ENCODE measurements at regions not wholly inside any gene's neighbourhood (a gene's known extent, or its start where the extent isn't known, plus 50 kb on each side); places are given as distances from the start of the nearest gene placed in this dataset.

DNA sequence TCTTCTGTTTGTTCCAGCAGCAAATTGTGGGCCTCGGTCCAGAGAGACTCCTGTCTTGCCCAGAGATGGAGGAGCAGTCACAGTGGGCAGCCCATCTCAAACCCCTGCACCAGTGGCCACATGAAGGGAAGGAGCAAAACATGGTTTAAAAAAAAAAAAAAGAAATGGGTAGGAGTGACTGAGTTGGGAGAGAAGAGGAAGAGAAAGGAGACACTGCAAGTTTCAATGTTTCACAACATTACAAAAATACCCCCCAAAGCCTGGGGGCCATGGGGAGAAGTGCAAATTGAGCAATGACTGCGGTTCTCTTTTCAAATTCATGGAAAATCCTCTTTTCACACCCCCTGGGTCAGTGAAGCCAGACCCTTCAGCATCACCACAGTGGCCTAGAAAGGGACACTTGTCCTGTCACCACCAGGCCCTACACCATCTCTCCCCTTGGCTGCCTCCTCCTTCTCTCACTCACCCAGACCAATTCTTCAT lies 117.1 kb downstream of the ZFP36L2 start:
- in situ Hi-C loops (cut with MboI; ENCODE audit: low sequenced_read_pairs), result no loop called here

DNA sequence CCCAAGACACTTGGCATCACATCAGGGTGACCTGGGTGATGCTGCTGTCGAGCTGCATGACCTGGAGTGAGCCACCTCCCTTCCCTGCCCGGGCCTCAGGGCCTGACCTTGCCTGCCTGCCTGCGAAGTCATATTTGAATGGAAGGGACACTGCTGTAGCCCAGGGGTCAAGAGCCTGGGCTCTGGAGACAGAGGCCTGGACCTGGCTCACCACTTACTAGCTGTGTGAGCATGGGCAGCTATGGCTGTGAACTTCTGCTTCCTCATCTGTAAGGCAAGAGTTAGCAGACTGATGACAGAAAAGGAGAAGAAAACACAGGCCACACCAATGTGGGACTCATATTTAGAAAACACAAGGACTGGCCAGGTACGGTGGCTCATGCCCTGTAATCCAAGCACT lies 118.7 kb downstream of the ZFP36L2 start:
- in situ Hi-C loops (cut with MboI; ENCODE audit: low sequenced_read_pairs), result no loop called here

DNA sequence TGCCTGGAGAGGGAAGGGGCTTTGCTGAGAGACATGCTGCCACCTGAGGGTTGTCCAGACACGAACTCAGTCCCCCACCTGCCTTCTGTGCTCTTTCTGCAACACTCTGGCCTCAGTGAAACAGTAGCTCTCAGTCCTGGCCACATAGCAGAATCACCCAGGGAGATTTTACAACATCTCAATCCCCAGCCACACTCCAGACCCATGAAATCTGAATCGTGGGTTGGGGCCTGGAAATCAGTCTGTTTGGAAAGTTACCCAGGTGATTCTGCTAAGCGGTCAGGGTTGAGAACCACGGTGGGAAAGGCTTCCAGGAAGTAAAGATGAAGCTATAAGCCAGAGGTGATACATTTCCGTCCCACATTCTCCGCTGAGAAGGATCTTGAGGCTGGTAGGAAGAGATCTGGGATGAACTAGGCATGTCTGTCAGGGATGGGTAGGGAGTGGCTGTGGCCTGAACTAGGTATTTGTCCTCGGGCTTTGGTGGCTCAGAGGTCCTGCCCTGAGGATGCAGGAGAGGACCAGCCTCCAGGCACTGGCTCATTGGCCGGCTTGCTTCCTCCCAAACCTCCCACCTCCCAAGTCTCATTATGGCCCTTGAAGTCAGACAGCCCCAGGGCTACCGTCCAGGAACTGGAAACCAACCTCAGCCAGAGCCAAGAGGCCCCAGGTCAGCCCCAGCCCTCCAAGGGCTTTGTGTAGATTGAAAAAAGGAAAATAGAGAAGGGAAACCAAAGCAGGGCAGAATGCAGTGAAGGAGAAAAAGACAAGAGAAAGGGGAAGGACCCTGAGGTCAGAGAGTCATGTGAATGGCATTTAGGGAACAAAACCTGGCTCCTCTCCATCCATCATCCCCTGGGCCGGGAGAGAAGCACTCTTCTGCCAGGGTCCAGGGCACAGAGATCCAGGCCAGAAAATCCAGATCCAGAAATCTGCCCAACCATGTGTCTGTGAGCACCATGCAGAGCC lies 119.6 kb downstream of the ZFP36L2 start:
- in situ Hi-C loops (cut with MboI; ENCODE audit: low sequenced_read_pairs), result no loop called here

DNA sequence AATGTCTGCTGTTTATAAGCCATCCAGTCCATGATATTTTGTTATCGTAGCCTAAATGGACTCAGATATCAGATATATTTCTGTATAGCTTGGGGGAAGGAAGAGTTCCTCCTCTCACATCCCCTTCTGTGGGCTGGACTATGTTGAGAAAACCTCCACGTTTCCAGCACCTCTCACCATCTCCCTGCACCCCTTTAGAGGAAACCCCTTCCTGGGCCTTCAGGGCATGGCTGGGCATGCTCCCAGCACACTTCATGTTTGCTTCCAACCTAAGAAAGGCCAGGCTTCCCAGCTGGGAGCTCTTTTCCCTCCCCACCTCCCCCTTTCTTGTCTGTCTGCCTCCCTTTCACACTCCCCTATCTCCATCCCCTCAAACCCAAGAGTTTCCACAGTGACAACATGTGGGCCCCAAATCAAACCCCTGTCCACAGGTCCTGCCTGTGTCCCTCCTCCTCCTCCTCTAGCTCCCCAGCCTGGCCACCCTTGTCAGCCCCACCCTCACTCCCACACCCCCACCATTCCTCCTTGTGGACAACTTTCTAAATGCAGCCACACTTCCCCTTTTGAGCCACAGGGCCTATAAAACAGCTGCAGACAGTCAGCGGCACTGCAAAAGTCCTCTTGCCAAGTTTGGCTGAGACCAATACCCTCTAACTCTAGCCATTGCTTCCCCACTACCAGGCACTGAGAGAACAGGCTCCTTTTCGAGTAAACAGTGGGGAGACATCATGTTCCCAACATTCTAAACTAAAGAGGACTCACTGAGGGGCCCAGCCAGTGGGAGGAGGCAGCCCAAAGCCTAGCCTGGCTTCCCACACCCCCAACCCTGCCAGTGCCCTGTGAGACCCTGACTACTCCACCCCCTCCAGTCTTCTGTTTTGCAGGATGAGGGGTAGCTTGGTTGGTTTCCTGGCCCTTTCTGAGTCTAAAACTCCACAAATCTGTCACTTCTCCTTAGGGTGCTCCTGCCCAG lies 120.5 kb downstream of the ZFP36L2 start:
- in situ Hi-C loops (cut with MboI; ENCODE audit: low sequenced_read_pairs), result no loop called here

GRCh38 chr2:43104763-43105162 lies 121.6 kb downstream of the ZFP36L2 start:
- in situ Hi-C loops (cut with MboI; ENCODE audit: low sequenced_read_pairs), result no loop called here

DNA sequence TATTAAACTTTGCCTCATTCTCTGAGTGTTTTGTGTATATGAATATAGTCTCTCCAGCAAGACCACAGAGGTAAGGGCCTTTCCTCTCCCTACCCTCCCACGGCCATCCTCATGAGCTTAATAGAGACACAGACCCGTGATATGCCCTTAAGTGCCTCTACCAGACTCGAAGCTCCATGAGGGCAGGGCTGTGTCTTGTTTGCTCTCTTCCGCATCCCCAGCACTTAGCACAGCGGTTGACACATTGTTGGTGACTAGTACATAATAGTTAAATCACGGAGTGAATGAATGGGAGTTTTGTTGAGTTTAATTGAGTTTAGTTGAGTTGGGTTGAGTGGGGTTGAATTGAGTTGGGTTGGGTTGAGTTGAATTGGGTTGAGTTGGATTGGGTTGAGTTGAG lies 122.3 kb downstream of the ZFP36L2 start:
- in situ Hi-C loops (cut with MboI; ENCODE audit: low sequenced_read_pairs), result no loop called here

- in situ Hi-C loops (cut with MboI; ENCODE audit: low sequenced_read_pairs), result no loop called here
These were observed 123.4 kb downstream of the ZFP36L2 start for GRCh38 chr2:43103093-43103404.

DNA sequence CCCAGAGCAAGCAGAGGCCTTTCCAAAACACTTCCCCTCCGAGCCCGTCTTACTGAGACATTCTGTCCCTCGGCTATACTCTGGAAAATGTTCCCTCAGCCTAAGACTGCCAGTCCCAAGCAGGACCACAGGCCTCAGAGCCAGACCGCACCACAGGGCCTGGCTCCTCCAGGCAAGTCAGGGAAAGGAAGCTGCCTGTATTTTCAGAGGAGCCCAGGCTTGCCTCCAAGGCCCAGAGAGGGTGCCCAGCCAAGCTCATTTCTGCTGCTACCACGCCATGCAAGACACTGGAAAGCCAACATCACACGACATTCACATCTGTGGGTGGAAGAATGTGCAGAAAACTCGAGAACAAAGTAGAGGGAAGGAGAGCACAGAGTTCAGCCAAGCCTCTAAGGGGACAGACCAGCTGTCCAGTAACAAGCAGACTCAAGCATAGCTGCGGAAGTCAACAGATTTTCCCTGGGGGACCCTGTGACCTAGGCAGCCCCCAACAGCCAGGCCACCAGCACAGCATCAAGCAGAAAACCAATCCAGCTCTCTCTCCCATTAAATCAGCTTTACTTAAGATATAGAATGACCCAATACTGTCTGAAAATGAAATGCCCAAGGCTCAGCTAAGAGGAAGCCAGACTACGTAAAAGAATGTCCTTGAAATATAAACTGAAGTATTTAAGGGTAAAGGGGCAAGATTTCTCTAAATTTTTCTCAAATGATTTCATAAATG lies 123.9 kb downstream of the ZFP36L2 start:
- in situ Hi-C loops (cut with MboI; ENCODE audit: low sequenced_read_pairs), result no loop called here

- in situ Hi-C loops (cut with MboI; ENCODE audit: low sequenced_read_pairs), result no loop called here
These were observed 124.7 kb downstream of the ZFP36L2 start for GRCh38 chr2:43101751-43102150.

DNA sequence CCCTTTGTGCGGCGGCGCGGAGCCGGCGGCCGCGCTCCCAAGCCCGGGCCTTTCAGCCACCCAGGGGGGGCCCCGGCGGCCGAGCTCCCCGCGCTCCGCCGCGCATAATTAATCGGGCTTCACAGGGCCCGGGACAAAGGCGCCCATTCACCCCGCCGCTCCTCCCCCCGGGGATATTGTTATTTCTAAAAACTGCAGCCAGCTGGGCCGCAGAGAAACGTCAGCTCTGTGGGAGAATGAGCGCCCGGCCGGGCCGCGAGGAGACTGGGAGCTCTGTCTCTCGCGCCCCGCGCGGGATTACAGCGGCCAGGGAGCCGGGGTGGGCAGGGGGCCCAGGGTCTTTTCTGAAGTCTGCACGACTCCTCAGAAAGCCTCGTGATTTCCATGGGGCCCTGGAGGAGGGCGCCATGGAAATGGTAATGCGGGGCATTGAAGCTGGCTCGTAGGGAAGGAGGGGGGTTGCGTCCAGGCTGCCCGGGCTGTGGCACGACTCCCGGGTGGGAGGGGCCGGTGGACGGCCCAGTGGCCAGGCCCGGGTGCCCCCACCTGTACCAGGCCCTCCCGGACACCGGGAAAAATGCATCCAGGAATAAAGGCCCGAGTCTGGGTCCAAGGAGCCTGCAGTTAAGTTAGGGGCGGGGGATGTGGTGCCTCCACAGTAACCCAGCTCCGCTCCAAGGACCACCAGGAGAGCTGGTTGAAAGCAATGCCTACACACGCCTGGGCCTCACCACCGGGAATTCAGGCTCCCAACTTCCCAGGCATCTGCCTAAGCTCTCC lies 125.3 kb downstream of the ZFP36L2 start:
- in situ Hi-C loops (cut with MboI; ENCODE audit: low sequenced_read_pairs), result no loop called here

DNA sequence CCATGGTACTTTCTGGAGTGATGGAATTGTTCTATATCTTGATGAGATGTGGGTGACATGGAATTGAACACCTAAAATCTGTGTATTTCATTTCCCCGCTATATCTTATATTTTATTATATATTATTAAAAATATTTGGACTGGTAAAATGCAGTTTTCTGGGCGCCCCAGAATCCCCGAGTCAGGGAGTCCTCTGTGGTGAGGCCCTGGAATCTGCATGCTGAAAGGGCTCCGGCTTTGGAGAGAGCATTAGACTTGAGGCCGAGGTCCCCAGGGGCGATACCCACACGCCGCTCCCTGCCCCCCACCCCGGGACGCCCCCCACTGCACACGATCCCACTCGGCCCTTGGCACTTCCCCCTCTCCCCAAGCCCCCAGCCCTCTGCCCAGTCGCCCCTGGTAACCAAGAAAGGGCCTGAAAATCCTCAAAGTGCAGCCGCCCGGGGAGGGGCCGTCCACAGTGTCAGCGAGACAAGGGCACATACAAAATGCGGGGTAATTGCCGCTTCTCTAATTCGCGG lies 126.0 kb downstream of the ZFP36L2 start:
- in situ Hi-C loops (cut with MboI; ENCODE audit: low sequenced_read_pairs), result no loop called here

GRCh38 chr2:43099797-43100196 lies 126.6 kb downstream of the ZFP36L2 start:
- in situ Hi-C loops (cut with MboI; ENCODE audit: low sequenced_read_pairs), result no loop called here

- in situ Hi-C loops (cut with MboI; ENCODE audit: low sequenced_read_pairs), result no loop called here
These were observed 127.9 kb downstream of the ZFP36L2 start for GRCh38 chr2:43098539-43098938.

DNA sequence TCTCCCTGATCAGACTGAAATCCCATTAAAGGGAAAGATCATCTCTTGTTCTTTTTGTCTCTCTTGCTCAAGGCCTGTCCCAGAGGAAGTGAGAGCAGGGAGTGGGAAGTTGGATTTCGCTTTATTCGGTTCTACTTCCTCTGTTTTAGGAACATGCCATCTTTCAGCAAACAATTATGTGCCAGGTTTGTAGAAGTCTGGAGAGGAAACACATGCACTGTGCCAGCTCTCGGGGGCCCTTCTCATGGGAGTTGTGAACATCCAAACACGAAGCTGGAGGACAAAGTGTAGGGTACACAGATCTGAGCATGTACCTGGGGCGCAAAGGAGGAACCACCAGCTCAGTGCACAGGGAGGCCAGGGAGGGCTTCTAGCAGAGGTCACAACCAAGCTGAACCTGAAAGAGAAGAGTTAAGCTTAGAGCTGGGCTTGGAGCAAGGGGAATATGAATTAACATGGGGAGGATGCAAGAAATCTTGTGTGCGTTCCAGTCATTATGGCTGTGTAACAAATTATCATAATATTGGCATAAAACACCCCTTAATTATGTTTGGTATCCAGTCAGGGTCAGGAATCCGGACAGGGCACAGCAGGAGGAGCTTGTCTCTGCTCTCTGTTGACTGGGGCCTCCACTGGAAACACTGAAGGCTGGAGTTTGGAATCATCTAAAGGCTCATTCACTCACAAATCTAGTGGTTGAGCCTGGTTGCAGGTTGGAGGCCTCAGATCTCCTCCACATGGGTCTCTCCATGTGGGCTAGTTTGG lies 128.6 kb downstream of the ZFP36L2 start:
- in situ Hi-C loops (cut with MboI; ENCODE audit: low sequenced_read_pairs), result no loop called here

- in situ Hi-C loops (cut with MboI; ENCODE audit: low sequenced_read_pairs), result no loop called here
These were observed 130.7 kb downstream of the ZFP36L2 start for GRCh38 chr2:43095533-43096295.

- in situ Hi-C loops (cut with MboI; ENCODE audit: low sequenced_read_pairs), result no loop called here
These were observed 133.8 kb downstream of the ZFP36L2 start for GRCh38 chr2:43092520-43093179.

GRCh38 chr2:43090317-43090716 lies 136.1 kb downstream of the ZFP36L2 start:
- in situ Hi-C loops (cut with MboI; ENCODE audit: low sequenced_read_pairs), result no loop called here
